A549 (cell line): ENCODE measurements at regions not wholly inside any gene's neighbourhood (a gene's known extent, or its start where the extent isn't known, plus 50 kb on each side); places are given as distances from the start of the nearest gene placed in this dataset.

Experiments used
- ATAC-seq, 2 experiments: fragments of 200-7000 bp in 1 of 2; fragments of >200 bp in 1 of 2; cut with Nextera tagmentation in 1 of 2; cut with Tn5 transposase in 1 of 2; 3 replicates each; pipeline versions ENCODE4 v1.8.0 to v1.9.1; 2018 to 2020; ENCODE audit warnings: mild to moderate bottlenecking in 1 of 2, moderate library complexity in 1 of 2
- CTCF ChIA-PET: fragments of 300-600 bp; sonication (Branson Sonifier 250); formaldehyde crosslinking; extraction: SDS; loops from one replicate; lab custom pipeline; 2021; ENCODE audit warnings: antibody characterized with exemption, inconsistent platforms; lab: Yijun Ruan, JAX
- POLR2A ChIA-PET: fragments of 350-600 bp; formaldehyde crosslinking; extraction: SDS; loops from one replicate; lab custom pipeline; 2021; ENCODE audit warnings: antibody characterized with exemption, inconsistent platforms; lab: Yijun Ruan, JAX
- DNase-seq, 2 experiments: peaks; one replicate each; pipeline versions ENCODE4 v3.0.0 to v3.0.0-alpha.2; 2011 to 2016; ENCODE audit warnings: low read depth in 1 of 2, low spot score in 1 of 2
- FAIRE-seq: peaks from 2 replicates; lab custom pipeline; 2011; peaks lifted over from hg19 to GRCh38; lab: Jason Lieb, UNC
- H3K27ac ChIP-seq, 2 experiments: fragments of >200 bp; sonication (Bioruptor Twin); formaldehyde crosslinking; 3 replicates each; pipeline ENCODE4 v1.5.1; 2016 to 2017
- H3K4me1 ChIP-seq: fragments of >200 bp; sonication (Bioruptor Twin); formaldehyde crosslinking; 3 replicates; pipeline ENCODE4 v1.6.1; 2016
- H3K4me2 ChIP-seq: fragments of >200 bp; sonication (Bioruptor Twin); formaldehyde crosslinking; 3 replicates; pipeline ENCODE4 v1.6.1; 2016
- H3K4me3 ChIP-seq: fragments of >200 bp; sonication (Bioruptor Twin); formaldehyde crosslinking; 3 replicates; pipeline ENCODE4 v1.5.1; 2016
- H3K9me3 ChIP-seq: fragments of >200 bp; sonication (Bioruptor Twin); formaldehyde crosslinking; 3 replicates; pipeline ENCODE4 v1.6.1; 2016
- CBX2 ChIP-seq: fragments of 200-600 bp; sonication (generic); IDR thresholded peaks from 2 replicates; pipeline ENCODE4 v1.6.1; 2016; ENCODE audit warnings: low read depth, mild to moderate bottlenecking, borderline replicate concordance
- CBX8 ChIP-seq: fragments of 200-600 bp; sonication (generic); IDR thresholded peaks from 2 replicates; pipeline ENCODE4 v1.6.1; 2016
- CEBPB ChIP-seq, 2 experiments: fragments of >200 bp in 1 of 2; sonication (Bioruptor Twin) in 1 of 2; formaldehyde crosslinking in 1 of 2; IDR thresholded peaks; 2 replicates each; pipeline ENCODE4 v1.6.1; 2012 to 2016
- EHF ChIP-seq: fragments of 250-450 bp; sonication (Bioruptor Pico); IDR thresholded peaks from 2 replicates; pipeline ENCODE4 v1.5.0; 2020; ENCODE audit warnings: mild to moderate bottlenecking
- EP300 ChIP-seq, 2 experiments: fragments of >200 bp; sonication (Bioruptor Twin); formaldehyde crosslinking; IDR thresholded peaks; 2 replicates in 1 of 2; 3 replicates in 1 of 2; pipeline ENCODE4 v1.6.1; 2016 to 2017
- FOSB ChIP-seq: fragments of 250-450 bp; sonication (Bioruptor Pico); IDR thresholded peaks from 2 replicates; pipeline ENCODE4 v1.5.0; 2020; ENCODE audit warnings: mild to moderate bottlenecking, moderate library complexity
- FOSL2 ChIP-seq, 2 experiments: fragments of 450-650 bp in 1 of 2; fragments of >200 bp in 1 of 2; sonication (Bioruptor Twin) in 1 of 2; formaldehyde crosslinking; IDR thresholded peaks; 2 replicates each; pipeline versions ENCODE4 v1.5.0 to v1.6.1; 2016 to 2020; ENCODE audit warnings: mild to moderate bottlenecking in 1 of 2, moderate library complexity in 1 of 2
- GATA3 ChIP-seq: IDR thresholded peaks from 2 replicates; pipeline ENCODE4 v1.6.1; 2012; ENCODE audit warnings: borderline replicate concordance
- HDAC2 ChIP-seq: fragments of 200-600 bp; sonication (generic); IDR thresholded peaks from 2 replicates; pipeline ENCODE4 v1.6.1; 2016
- HMGXB4 ChIP-seq: fragments of 250-450 bp; sonication (Bioruptor Pico); IDR thresholded peaks from 2 replicates; pipeline ENCODE4 v1.5.0; 2021; ENCODE audit warnings: mild to moderate bottlenecking, moderate library complexity, borderline replicate concordance
- HOXA7 ChIP-seq: fragments of 250-450 bp; sonication (Bioruptor Pico); IDR thresholded peaks from 2 replicates; pipeline ENCODE4 v1.5.0; 2020; ENCODE audit warnings: mild to moderate bottlenecking, moderate library complexity
- HOXB5 ChIP-seq: fragments of 250-450 bp; sonication (Bioruptor Pico); IDR thresholded peaks from 2 replicates; pipeline ENCODE4 v1.5.0; 2020; ENCODE audit warnings: mild to moderate bottlenecking, moderate library complexity
- JUNB ChIP-seq: fragments of >200 bp; sonication (Bioruptor Twin); formaldehyde crosslinking; IDR thresholded peaks from 2 replicates; pipeline ENCODE4 v1.6.1; 2016
- KDM1A ChIP-seq: fragments of 200-600 bp; sonication (generic); IDR thresholded peaks from 2 replicates; pipeline ENCODE4 v1.6.1; 2016; ENCODE audit warnings: low read depth, mild to moderate bottlenecking
- KDM5A ChIP-seq: fragments of 200-600 bp; sonication (generic); IDR thresholded peaks from 2 replicates; pipeline ENCODE4 v1.6.1; 2016; ENCODE audit warnings: antibody characterized with exemption, mild to moderate bottlenecking
- MAFK ChIP-seq: fragments of 450-650 bp; IDR thresholded peaks from 2 replicates; pipeline ENCODE4 v1.6.1; 2014; ENCODE audit not compliant: partially characterized antibody
- MAZ ChIP-seq: fragments of 150-350 bp; IDR thresholded peaks from 2 replicates; pipeline ENCODE4 v1.6.1; 2014; ENCODE audit warnings: antibody characterized with exemption, low read depth, low read length, borderline replicate concordance
- NPAS2 ChIP-seq: fragments of 250-450 bp; sonication (Bioruptor Pico); IDR thresholded peaks from 2 replicates; pipeline ENCODE4 v1.8.0; 2022; ENCODE audit warnings: mild to moderate bottlenecking, moderate library complexity, borderline replicate concordance
- RAD21 ChIP-seq, 2 experiments: fragments of >200 bp in 1 of 2; sonication (Bioruptor Twin) in 1 of 2; formaldehyde crosslinking in 1 of 2; IDR thresholded peaks in 1 of 2; conservative IDR thresholded peaks in 1 of 2; 2 replicates in 1 of 2; 3 replicates in 1 of 2; pipeline ENCODE4 v1.6.1; 2012 to 2018; ENCODE audit warnings: inconsistent platforms in 1 of 2
- RFX5 ChIP-seq: fragments of 450-650 bp; IDR thresholded peaks from 2 replicates; pipeline ENCODE4 v1.7.1; 2014; ENCODE audit warnings: antibody characterized with exemption, mild to moderate bottlenecking, moderate library complexity
- SMC3 ChIP-seq: fragments of >200 bp; sonication (Bioruptor Twin); formaldehyde crosslinking; IDR thresholded peaks from 3 replicates; pipeline ENCODE4 v1.6.1; 2018; ENCODE audit warnings: inconsistent platforms
- SREBF2 ChIP-seq: fragments of 450-650 bp; IDR thresholded peaks from 2 replicates; pipeline ENCODE4 v1.6.1; 2014; ENCODE audit warnings: mild to moderate bottlenecking, moderate library complexity
- TP53 ChIP-seq: fragments of 250-450 bp; sonication (Bioruptor Pico); IDR thresholded peaks from 2 replicates; pipeline ENCODE4 v1.5.0; 2021; ENCODE audit warnings: mild to moderate bottlenecking, moderate library complexity
- ZNF302 ChIP-seq: fragments of 250-450 bp; sonication (Bioruptor Pico); IDR thresholded peaks from 2 replicates; pipeline ENCODE4 v1.9.0; 2021; ENCODE audit warnings: inconsistent platforms, mild to moderate bottlenecking, moderate library complexity
- ZSCAN20 ChIP-seq: fragments of 250-450 bp; sonication (Bioruptor Pico); IDR thresholded peaks from 2 replicates; pipeline ENCODE4 v1.8.0; 2022; ENCODE audit warnings: mild to moderate bottlenecking, moderate library complexity
- WGBS: methylation state at CpG from one replicate; pipeline ENCODE4 v1.1.6; 2017; ENCODE audit errors: missing lambda C conversion rate; 5-methylcytosine and 5-hydroxymethylcytosine counted together
- TF ChIP-seq, protein P1 (sequence below): IDR thresholded peaks from 2 replicates; pipeline ENCODE4 v1.6.1; 2012
- TF ChIP-seq, protein P2 (sequence below): fragments of >200 bp; sonication (Bioruptor Twin); formaldehyde crosslinking; IDR thresholded peaks from 3 replicates; pipeline ENCODE4 v1.5.1; 2016

GRCh38 chr9:108618906-108619550 is 236.8 kb downstream of the ACTL7B start (continued):
- no peak for TF ChIP-seq EHF
- TF ChIP-seq, all 56 proteins: peak for 0

DNA sequence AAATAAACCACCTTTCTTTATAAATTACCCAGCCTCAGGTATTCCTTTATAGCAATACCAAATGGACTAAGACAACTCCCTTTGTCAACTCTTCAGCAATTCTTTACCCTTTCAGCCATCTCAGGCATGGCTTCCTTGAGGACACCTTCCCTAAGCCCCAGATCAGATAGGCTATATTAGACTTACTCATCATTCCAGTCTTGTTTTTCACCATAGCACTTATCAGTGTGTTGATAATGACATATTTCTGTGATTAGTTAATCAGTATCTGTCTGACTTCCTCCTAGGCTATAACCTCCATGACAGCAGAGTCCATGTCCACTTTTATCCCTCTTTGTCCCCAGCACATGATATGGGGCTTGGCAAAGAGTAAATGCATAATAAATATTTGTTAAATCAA is 238.1 kb downstream of the ACTL7B start:
- CTCF ChIA-PET = no interaction called here
- ATAC-seq (no peak), FAIRE-seq (no peak), DNase-seq (no peak)
- Histone ChIP-seq H3K9me3 (no peaks in the 10 kb centered on the region), H3K4me2 (no peak overlapping the region), H3K4me3 (no peak overlapping the region), H3K27ac (no peak overlapping the region), H3K4me1 (no peaks in the 10 kb centered on the region)
- TF ChIP-seq MAFK = no peak
- POLR2A ChIA-PET = no interaction called here

DNA sequence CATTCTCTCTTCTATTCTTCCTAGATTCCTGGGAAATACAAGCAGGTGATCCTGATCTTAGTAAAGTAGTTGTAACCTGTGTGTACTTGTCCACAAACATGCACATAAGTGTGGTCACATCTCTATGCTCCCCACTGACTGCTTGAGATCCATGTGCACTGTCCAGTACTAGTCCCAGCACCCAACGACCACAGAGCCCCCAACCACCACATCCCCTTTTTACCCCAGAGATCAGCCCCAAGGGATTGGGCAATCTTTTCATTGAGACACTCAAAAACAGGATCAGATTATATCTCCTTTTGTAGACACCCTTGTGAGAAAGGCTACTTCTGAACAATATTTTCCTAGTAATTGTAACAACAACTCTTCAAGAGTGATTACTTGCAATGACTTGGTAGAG is 240.6 kb downstream of the ACTL7B start:
- WGBS = 4% methylated on average over 1 of the region's 1 CpG
- DNase-seq = no peak
- POLR2A ChIA-PET = no interaction called here
- no peak for FAIRE-seq
- CTCF ChIA-PET = no interaction called here
- Histone ChIP-seq H3K9me3 (no peaks in the 10 kb centered on the region), H3K4me1 (no peaks in the 10 kb centered on the region), H3K27ac (no peak overlapping the region), H3K4me3 (no peak overlapping the region), H3K4me2 (no peak overlapping the region)
- no peak for ATAC-seq
- TF ChIP-seq ZSCAN20 (no peak), TP53 (CRISPR knock-in tag) (no peak), HOXA7 (CRISPR knock-in tag) (no peak), SREBF2 (no peak), KDM1A (no peak), CEBPB (IDR thresholded peaks at IDR 0.05) (no peak), MAZ (no peak)
- TF ChIP-seq, protein P1, sequence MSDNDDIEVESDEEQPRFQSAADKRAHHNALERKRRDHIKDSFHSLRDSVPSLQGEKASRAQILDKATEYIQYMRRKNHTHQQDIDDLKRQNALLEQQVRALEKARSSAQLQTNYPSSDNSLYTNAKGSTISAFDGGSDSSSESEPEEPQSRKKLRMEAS = no peak

DNA sequence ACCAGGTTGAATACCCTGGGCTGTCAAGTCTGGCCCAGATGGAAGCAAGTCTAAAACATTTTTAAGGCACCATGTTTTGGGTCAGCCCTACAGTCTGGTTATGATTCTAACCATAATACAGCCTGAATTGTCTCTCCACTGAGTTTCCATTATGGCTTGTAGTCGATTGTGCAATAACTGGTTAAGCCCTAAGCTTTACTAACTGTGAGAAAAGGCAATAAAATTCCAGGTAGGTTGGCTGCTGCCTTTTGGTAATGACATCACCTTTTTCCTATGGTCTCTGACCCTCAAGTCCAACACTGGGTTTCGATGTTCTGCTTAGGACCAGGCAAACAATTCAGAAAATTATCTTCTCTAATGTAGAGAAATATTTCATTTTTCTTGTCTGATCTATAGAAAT is 243.3 kb downstream of the ACTL7B start:
- H3K27ac ChIP-seq = no peak overlapping the region
- no peak for TF ChIP-seq HDAC2
- TF ChIP-seq CEBPB (IDR thresholded peaks at IDR 0.05) = peak; percentile 33 to 38; a peak in 1 of 4 replicates
- no peak for TF ChIP-seq EP300 (IDR thresholded peaks at IDR 0.05)
- H3K4me3 ChIP-seq = no peak overlapping the region
- CTCF ChIA-PET = interaction anchor here (1.2 kb wide), 1 partner anchor 28 kb away, joined by 3 read pairs; no protein-coding TSS in a partner anchor
- POLR2A ChIA-PET = no interaction called here
- WGBS = 5% methylated on average over 2 of the region's 2 CpGs
- FAIRE-seq (no peak), ATAC-seq (no peak), DNase-seq (no peak)
- H3K4me1 ChIP-seq = peaks cover 4% of the 10 kb centered on the region; the same call in 1 of the 3 replicates
- no peaks in the 10 kb centered on the region for H3K9me3 ChIP-seq
- H3K4me2 ChIP-seq = no peak overlapping the region

DNA sequence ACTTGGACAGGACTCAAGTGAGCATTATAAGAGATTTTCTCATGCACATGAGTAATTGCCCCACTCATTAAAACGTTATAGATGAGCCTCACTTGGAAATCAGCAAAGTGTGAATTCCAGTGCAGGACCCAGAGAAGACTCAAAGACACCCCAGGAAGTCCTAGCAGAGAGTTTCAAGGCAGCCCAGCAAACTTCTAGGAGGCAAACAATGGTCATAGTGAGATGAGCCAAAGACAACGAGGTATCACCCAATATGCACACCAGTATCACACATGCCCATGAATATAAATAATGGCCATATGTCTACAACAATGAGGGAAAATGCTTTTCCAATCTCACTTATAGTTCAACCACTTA is 245.9 kb downstream of the ACTL7B start:
- DNase-seq (no peak), FAIRE-seq (no peak), ATAC-seq (no peak)
- WGBS = 0% methylated on average over 2 of the region's 2 CpGs
- no peak overlapping the region for H3K27ac ChIP-seq
- H3K4me1 ChIP-seq = peaks cover 4% of the 10 kb centered on the region; the same call in 1 of the 3 replicates
- CTCF ChIA-PET = no interaction called here
- no peaks in the 10 kb centered on the region for H3K9me3 ChIP-seq
- POLR2A ChIA-PET = no interaction called here
- no peak overlapping the region for H3K4me2 ChIP-seq
- no peak overlapping the region for H3K4me3 ChIP-seq
- no peak for TF ChIP-seq GATA3
- TF ChIP-seq HMGXB4 (CRISPR knock-in tag) = no peak
- TF ChIP-seq RAD21 (conservative IDR thresholded peaks at IDR 0.05 in 1 of 2, IDR thresholded peaks at IDR 0.05 in 1 of 2) = no peak
- TF ChIP-seq HOXA7 (CRISPR knock-in tag) = no peak
- TF ChIP-seq NPAS2 (CRISPR knock-in tag) = no peak
- no peak for TF ChIP-seq FOSB (CRISPR knock-in tag)
- no peak for TF ChIP-seq HDAC2
- TF ChIP-seq CBX8 = no peak
- TF ChIP-seq SMC3 = no peak
- no peak for TF ChIP-seq JUNB
- TF ChIP-seq ZNF302 = no peak
- no peak for TF ChIP-seq KDM5A
- TF ChIP-seq, protein P2, sequence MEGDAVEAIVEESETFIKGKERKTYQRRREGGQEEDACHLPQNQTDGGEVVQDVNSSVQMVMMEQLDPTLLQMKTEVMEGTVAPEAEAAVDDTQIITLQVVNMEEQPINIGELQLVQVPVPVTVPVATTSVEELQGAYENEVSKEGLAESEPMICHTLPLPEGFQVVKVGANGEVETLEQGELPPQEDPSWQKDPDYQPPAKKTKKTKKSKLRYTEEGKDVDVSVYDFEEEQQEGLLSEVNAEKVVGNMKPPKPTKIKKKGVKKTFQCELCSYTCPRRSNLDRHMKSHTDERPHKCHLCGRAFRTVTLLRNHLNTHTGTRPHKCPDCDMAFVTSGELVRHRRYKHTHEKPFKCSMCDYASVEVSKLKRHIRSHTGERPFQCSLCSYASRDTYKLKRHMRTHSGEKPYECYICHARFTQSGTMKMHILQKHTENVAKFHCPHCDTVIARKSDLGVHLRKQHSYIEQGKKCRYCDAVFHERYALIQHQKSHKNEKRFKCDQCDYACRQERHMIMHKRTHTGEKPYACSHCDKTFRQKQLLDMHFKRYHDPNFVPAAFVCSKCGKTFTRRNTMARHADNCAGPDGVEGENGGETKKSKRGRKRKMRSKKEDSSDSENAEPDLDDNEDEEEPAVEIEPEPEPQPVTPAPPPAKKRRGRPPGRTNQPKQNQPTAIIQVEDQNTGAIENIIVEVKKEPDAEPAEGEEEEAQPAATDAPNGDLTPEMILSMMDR = no peak
- TF ChIP-seq RFX5 = no peak
- TF ChIP-seq FOSL2 (IDR thresholded peaks at IDR 0.05) = no peak
- no peak for TF ChIP-seq FOSL2 (CRISPR knock-in tag; IDR thresholded peaks at IDR 0.05)
- no peak for TF ChIP-seq HOXB5 (CRISPR knock-in tag)
- TF ChIP-seq, protein P1 = no peak
- no peak for TF ChIP-seq CBX2
